HG02885 (cell line): ENCODE measurements at regions not wholly inside any gene's neighbourhood (a gene's known extent, or its start where the extent isn't known, plus 50 kb on each side); places are given as distances from the start of the nearest gene placed in this dataset.
"Not testable (repeated sequence)": the region's sequence is repeated elsewhere in the genome, so short reads cannot be mapped to it uniquely, and the experiment has no call there.

Source experiments
- ATAC-seq: cut with Tn5 transposase; IDR thresholded peaks from one replicate; pipeline ENCODE4 v1.9.1; 2021; ENCODE audit warnings: mild to moderate bottlenecking; ENCODE audit not compliant: unreplicated experiment, poor library complexity

DNA sequence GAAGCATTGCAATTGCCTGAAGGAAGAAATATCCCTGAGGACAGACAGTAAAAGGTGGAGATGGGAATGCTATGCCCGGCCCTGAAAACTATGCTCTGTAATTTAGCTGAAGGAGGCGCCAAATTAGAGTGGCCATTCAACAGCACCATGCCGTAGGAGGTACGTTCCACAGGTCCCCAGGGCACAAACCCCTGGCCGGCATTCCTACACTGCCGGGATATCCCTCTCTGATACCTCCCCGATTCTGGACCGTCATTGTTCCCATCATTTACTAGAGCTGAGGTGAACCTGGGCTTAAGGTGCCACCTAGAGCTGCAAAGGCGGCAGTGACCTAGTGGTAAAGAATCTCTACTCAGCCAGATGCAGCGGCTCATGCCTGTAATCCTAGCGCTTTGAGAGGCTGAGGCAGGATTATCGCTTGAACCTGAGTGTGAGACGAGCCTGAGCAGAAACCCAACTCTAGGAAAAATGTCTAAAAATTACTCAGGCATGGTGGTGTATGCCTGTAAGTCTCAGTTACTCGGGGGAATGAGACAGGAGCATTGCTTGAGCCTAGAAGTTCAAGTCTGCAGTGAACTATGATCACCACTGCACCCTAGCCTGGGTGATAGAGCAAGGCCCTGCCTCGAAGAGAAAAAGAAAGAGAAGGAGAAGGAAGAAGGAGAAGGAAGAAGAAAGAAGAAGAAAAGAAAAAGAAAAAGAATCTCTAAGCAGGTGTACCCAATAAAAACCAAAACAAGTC lies 53.0 kb upstream of the TNKS2 start:
- no peak for ATAC-seq

DNA sequence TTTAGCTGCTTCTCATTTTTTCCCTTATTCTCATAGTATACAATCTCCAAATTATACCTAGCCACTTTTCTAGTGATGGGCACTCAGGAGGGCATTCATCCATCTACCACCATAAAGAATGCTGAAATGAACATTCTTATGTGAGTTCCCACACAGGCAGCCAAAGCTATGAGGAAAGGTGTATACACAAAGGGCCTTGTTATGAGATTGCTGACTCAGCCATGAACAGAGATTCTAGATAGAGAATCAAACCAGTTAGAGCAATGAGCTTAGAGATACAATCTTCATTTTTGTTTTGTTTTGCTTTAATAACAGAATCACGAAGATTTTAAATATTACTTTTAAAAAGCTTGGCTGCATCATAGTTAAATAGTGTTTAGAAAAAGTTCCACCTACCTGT lies 54.8 kb upstream of the TNKS2 start:
- ATAC-seq: no peak

GRCh38 chr10:91742229-91742628 lies 56.0 kb upstream of the TNKS2 start:
- no peak for ATAC-seq

DNA sequence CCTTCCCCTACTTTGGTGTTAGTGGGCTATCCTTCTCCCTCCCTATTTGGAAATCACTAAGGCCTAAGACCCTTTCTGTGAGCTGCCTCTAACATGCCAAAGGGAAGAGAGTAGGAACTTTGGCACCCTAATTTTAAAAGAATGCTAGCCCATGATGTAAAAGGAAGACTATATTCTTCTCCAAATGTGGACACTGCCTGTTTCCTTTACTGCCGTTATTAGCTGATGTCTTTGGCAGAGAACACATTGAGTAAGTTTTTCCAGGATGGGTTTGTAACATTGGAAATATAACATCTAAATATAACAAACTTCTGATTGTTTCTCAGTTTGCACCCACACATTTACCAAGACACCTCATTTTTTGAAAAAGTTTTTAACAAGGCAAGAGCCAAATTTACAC lies 56.9 kb upstream of the TNKS2 start:
- ATAC-seq: no peak

DNA sequence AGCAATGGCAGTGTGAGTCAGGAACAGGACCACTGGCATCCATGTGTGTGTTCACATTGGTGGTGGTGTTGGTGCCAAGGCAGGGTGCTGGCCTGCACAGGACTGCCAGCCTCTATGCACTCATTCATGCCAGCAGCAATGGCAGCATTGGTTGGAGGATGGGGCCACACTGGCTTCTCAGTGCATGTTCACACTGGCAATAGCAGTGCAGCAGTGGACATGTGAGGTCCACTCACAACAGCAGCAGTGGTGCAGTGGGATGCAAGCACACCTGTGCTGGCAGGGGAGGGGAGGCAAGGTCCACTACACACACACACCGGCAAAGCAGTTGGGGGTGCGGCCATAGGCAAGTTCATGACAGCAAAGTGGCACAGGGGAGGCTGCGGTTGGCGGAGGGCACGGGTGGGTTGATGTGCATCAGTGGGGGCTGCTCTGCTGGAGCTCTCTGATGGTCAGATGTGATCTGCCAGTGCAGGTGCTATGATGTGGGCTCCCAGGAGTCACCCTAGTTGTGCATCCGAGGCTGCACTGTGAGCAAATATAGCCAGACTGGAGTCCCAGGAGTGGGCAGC lies 57.8 kb upstream of the TNKS2 start:
- ATAC-seq: no peak

- ATAC-seq: not testable (repeated sequence)
Measured at GRCh38 chr10:91732265-91732664, 66.0 kb upstream of the TNKS2 start.

GRCh38 chr10:91729339-91729738 lies 68.9 kb upstream of the TNKS2 start:
- ATAC-seq: not testable (repeated sequence)

DNA sequence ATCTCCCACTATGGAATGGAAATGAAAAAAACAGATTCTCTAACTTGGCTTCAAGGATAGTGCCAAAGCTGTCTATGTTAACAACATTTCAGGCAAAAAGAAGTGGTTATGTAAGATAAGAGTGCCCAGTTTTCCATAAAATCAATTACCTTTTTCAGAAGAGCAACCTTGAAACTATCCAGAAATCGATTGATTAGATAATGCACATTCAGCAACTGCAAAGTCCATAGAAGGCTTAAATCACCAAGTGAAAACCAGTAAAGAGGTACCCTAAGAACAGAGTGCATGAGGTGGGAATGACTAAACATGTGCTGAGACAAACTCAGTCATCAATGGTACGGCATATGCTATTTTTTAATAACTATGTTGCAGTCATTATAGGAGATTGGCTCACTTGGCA lies 71.9 kb upstream of the TNKS2 start:
- no peak for ATAC-seq

DNA sequence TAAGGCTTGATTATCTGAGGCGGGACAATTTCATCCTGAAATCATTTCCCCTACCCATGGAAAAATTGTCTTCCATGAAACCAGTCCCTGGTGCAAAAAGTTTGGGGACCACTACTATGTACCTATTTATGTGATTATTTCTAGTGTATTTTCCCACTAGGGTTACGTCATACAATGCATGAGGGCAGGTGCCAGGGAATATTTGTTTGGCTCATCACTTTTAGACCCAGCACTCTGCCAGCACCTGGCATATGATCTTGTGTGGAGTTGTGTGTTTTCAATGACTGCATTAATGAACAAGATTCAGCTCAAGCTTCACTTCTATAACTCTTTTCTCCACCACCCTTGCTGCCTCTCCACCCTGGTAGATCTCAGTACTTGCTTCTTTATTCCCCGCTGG lies 73.3 kb upstream of the TNKS2 start:
- ATAC-seq: no peak

GRCh38 chr10:91713461-91714072 lies 80.7 kb upstream of the PPP1R3C start:
- ATAC-seq: no peak

- ATAC-seq: peak; percentile 75
Measured at GRCh38 chr10:91711885-91712680, 79.2 kb upstream of the PPP1R3C start.

- ATAC-seq: no peak
Measured at GRCh38 chr10:91709394-91709798, 76.5 kb upstream of the PPP1R3C start.

GRCh38 chr10:91708174-91708861 lies 75.4 kb upstream of the PPP1R3C start:
- ATAC-seq: no peak

GRCh38 chr10:91707236-91707635 lies 74.4 kb upstream of the PPP1R3C start:
- ATAC-seq: no peak

- no peak for ATAC-seq
Measured at GRCh38 chr10:91705948-91706670, 73.2 kb upstream of the PPP1R3C start.

GRCh38 chr10:91702620-91703019 lies 69.7 kb upstream of the PPP1R3C start:
- no peak for ATAC-seq

GRCh38 chr10:91700788-91701444 lies 68.0 kb upstream of the PPP1R3C start:
- no peak for ATAC-seq

- ATAC-seq: no peak
Measured at GRCh38 chr10:91700273-91700672, 67.4 kb upstream of the PPP1R3C start.

DNA sequence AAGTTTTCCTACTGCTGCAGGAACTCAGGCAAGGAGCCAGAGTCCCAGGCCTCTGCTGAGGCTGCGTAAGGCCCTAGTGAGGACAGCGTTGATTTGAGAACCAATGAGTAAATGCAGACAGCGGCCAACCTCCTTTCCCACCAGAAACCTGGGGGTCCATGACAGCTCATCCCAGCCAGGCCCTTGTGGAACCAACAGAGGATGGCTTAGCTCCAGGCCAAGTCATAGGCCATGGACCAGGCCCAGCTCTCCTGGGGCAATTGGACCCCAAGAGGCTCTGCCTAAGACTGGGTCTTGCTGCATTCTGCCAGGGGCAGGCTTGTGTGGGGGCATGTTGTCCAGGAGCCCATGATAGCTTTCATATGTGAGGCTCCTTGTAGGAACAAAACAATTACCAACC lies 65.4 kb upstream of the PPP1R3C start:
- ATAC-seq: no peak
